Trophoblast cell (in vitro differentiated cells and primary cell): ENCODE measurements at regions not wholly inside any gene's neighbourhood (a gene's known extent, or its start where the extent isn't known, plus 50 kb on each side); places are given as distances from the start of the nearest gene placed in this dataset.
A peak's percentile ranks its signal among the peaks of the same experiment; 100 is the strongest.

Experiments
- DNase-seq, 2 donors: peaks; one replicate each; pipeline ENCODE4 v3.0.0-alpha.2; 2016
- H2AFZ ChIP-seq: 2 replicates; pipeline ENCODE4 v1.6.1; 2013; ENCODE audit warnings: low read length, moderate library complexity, mild to moderate bottlenecking; ENCODE audit not compliant: insufficient read depth, poor library complexity
- H2AK5ac ChIP-seq: 2 replicates; pipeline ENCODE4 v1.6.1; 2013; ENCODE audit warnings: mild to moderate bottlenecking, low read length
- H2BK120ac ChIP-seq: 2 replicates; pipeline ENCODE4 v1.6.1; 2013; ENCODE audit warnings: low read length, mild to moderate bottlenecking, moderate library complexity; ENCODE audit not compliant: insufficient read depth, poor library complexity
- H2BK12ac ChIP-seq: 2 replicates; pipeline ENCODE4 v1.6.1; 2013; ENCODE audit warnings: mild to moderate bottlenecking, low read length, moderate library complexity
- H2BK5ac ChIP-seq: 2 replicates; pipeline ENCODE4 v1.6.1; 2013; ENCODE audit warnings: low read length, low read depth, moderate library complexity, mild to moderate bottlenecking; ENCODE audit not compliant: poor library complexity
- H3K14ac ChIP-seq: 2 replicates; pipeline ENCODE4 v1.6.1; 2013; ENCODE audit warnings: mild to moderate bottlenecking, low read length
- H3K18ac ChIP-seq: 2 replicates; pipeline ENCODE4 v1.6.1; 2013; ENCODE audit warnings: mild to moderate bottlenecking, low read length
- H3K23ac ChIP-seq: 2 replicates; pipeline ENCODE4 v1.6.1; 2013; ENCODE audit warnings: low read length
- H3K27ac ChIP-seq: 2 replicates; pipeline ENCODE4 v1.5.1; 2013; ENCODE audit warnings: low read depth, mild to moderate bottlenecking, inconsistent platforms, low read length, moderate library complexity
- H3K27me3 ChIP-seq: 2 replicates; pipeline ENCODE4 v1.6.1; 2013; ENCODE audit warnings: inconsistent platforms, mild to moderate bottlenecking, low read length, moderate library complexity; ENCODE audit not compliant: insufficient read depth
- H3K36me3 ChIP-seq, 2 experiments: 1 replicate in 1 of 2; 2 replicates in 1 of 2; pipeline ENCODE4 v1.6.1; 2013; ENCODE audit warnings: low read length in 2 of 2, mild to moderate bottlenecking in 2 of 2, moderate library complexity in 1 of 2; ENCODE audit not compliant: insufficient read depth in 2 of 2, control insufficient read depth in 1 of 2
- H3K4ac ChIP-seq: 2 replicates; pipeline ENCODE4 v1.6.1; 2013; ENCODE audit warnings: low read depth, mild to moderate bottlenecking, low read length, moderate library complexity
- H3K4me1 ChIP-seq, 2 experiments: 1 replicate in 1 of 2; 2 replicates in 1 of 2; pipeline ENCODE4 v1.6.1; 2013; ENCODE audit warnings: low read length in 2 of 2, mild to moderate bottlenecking in 2 of 2, moderate library complexity in 1 of 2; ENCODE audit not compliant: insufficient read depth in 2 of 2, control insufficient read depth in 1 of 2
- H3K4me2 ChIP-seq: 2 replicates; pipeline ENCODE4 v1.6.1; 2013; ENCODE audit warnings: inconsistent platforms, mild to moderate bottlenecking, low read length, moderate library complexity
- H3K4me3 ChIP-seq: 2 replicates; pipeline ENCODE4 v1.5.1; 2013; ENCODE audit warnings: mild to moderate bottlenecking, low read depth, low read length, inconsistent platforms
- H3K79me1 ChIP-seq: one replicate; pipeline ENCODE4 v1.6.1; 2013; ENCODE audit warnings: low read length
- H3K79me2 ChIP-seq: 2 replicates; pipeline ENCODE4 v1.6.1; 2013; ENCODE audit warnings: low read length, mild to moderate bottlenecking; ENCODE audit not compliant: control insufficient read depth, insufficient read depth, poor library complexity
- H3K9ac ChIP-seq: 2 replicates; pipeline ENCODE4 v1.6.1; 2013; ENCODE audit warnings: mild to moderate bottlenecking, low read length
- H3K9me3 ChIP-seq: 2 replicates; pipeline ENCODE4 v1.6.1; 2013; ENCODE audit warnings: low read depth, mild to moderate bottlenecking, control low read depth, inconsistent platforms, low read length; ENCODE audit not compliant: insufficient read depth
- H4K12ac ChIP-seq: 2 replicates; pipeline ENCODE4 v1.6.1; 2013; ENCODE audit warnings: low read depth, mild to moderate bottlenecking, low read length, moderate library complexity
- H4K8ac ChIP-seq: 2 replicates; pipeline ENCODE4 v1.6.1; 2013; ENCODE audit warnings: low read depth, mild to moderate bottlenecking, low read length, moderate library complexity
- H4K91ac ChIP-seq: one replicate; pipeline ENCODE4 v1.6.1; 2013; ENCODE audit warnings: low read depth, mild to moderate bottlenecking, low read length, moderate library complexity
- WGBS: extraction: QIAGEN DNeasy Blood & Tissue Kit; methylation state at CpG from one replicate; pipeline ENCODE4 v1.1.7; 2013; ENCODE audit warnings: missing lambda C conversion rate; ENCODE audit not compliant: insufficient read length, insufficient coverage; ENCODE audit errors: extremely low coverage; 5-methylcytosine and 5-hydroxymethylcytosine counted together

DNA sequence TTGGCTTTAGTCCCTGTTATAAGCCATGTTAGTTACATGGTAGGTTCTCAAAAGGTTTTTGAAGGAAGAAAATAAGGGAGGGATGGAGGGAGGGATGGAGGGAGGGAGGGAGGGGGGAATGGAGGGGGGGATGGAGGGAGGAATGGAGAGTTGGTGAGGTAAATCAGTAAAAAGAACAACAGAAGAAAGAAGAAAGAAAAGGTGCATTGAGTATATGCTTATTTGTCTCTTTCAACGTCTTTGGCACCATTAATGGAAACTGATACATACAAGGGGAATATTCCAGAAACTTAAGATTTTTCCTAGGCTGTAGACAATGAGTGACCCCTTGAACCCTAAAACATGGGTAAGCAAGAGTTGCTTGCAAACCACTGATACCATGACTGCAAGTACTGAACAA is 1056.3 kb downstream of the CDH11 start:
- H3K4ac ChIP-seq: no peak overlapping the region
- H3K23ac ChIP-seq: no peak overlapping the region
- H2BK5ac ChIP-seq: no peak overlapping the region
- no peaks in the 10 kb centered on the region for H3K79me1 ChIP-seq
- H2BK12ac ChIP-seq: no peak overlapping the region
- no peak overlapping the region for H2AFZ ChIP-seq
- H3K4me2 ChIP-seq: no peak overlapping the region
- no peak overlapping the region for H2BK120ac ChIP-seq
- DNase-seq: no peak
- no CpG with 5 or more reads among the region's 1 CpG for WGBS
- no peak overlapping the region for H3K27ac ChIP-seq
- H3K36me3 ChIP-seq: no peaks in the 10 kb centered on the region
- no peak overlapping the region for H3K18ac ChIP-seq
- no peak overlapping the region for H4K8ac ChIP-seq
- no peak overlapping the region for H3K14ac ChIP-seq
- H3K4me1 ChIP-seq: no peaks in the 10 kb centered on the region
- no peak overlapping the region for H2AK5ac ChIP-seq
- H3K9me3 ChIP-seq: no peaks in the 10 kb centered on the region
- H3K9ac ChIP-seq: no peak overlapping the region
- no peaks in the 10 kb centered on the region for H3K27me3 ChIP-seq
- no peak overlapping the region for H4K12ac ChIP-seq
- H3K4me3 ChIP-seq: no peak overlapping the region
- H4K91ac ChIP-seq: no peak overlapping the region
- H3K79me2 ChIP-seq: no peaks in the 10 kb centered on the region

DNA sequence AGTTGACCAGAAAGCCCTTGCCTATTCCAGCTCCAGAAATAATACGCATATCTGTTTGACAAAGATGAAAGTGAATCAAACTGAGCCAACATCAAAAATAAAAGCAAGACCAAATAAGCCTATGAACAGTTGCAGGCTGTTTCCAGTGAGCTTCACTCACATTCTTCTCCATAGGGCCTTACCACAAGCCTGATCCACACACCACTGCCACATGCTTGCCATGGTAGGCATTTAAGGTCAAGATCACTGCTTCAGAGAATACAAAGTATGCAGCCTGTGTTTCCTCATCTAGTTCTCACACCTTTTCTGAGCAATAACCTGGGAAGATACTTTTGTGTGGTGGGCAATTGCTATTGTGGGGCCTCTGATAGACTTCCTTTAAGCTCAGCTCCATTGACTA is 1060.2 kb downstream of the CDH11 start:
- Histone ChIP-seq H3K79me2 (no peaks in the 10 kb centered on the region), H3K14ac (no peak overlapping the region), H4K12ac (no peak overlapping the region), H4K91ac (no peak overlapping the region), H2BK120ac (no peak overlapping the region), H2BK5ac (no peak overlapping the region), H3K4ac (no peak overlapping the region), H3K9ac (no peak overlapping the region), H3K9me3 (no peaks in the 10 kb centered on the region), H3K23ac (no peak overlapping the region), H3K4me3 (no peak overlapping the region), H2AK5ac (no peak overlapping the region), H2AFZ (no peak overlapping the region), H4K8ac (no peak overlapping the region), H2BK12ac (no peak overlapping the region), H3K18ac (no peak overlapping the region), H3K36me3 (no peaks in the 10 kb centered on the region), H3K4me2 (no peak overlapping the region), H3K27ac (no peak overlapping the region), H3K27me3 (no peaks in the 10 kb centered on the region), H3K79me1 (no peaks in the 10 kb centered on the region), H3K4me1 (no peaks in the 10 kb centered on the region)
- DNase-seq: no peak
- WGBS: no CpG with 5 or more reads among the region's 1 CpG

DNA sequence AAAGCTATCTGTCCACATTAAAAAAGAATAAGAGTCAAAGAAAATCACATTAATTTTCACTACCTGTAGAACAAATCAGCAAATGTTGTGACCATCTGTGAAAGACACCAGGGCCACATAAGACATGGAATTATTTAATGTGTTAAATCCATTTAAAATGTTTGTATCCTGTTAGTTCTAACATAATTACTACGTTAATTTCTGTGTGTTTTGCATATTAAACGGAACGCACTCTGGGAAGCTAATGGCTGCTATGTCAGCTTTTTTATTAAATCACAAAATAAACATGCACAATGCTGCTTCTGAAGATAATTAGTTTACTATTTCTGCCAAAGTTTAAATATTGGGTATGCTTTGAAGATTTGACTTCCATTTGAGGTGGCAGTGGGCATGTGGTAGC is 1061.2 kb downstream of the CDH11 start:
- H4K12ac ChIP-seq: no peak overlapping the region
- no peak overlapping the region for H3K4ac ChIP-seq
- H3K79me1 ChIP-seq: no peaks in the 10 kb centered on the region
- no peak for DNase-seq
- no peak overlapping the region for H3K4me3 ChIP-seq
- H2AFZ ChIP-seq: no peak overlapping the region
- no peak overlapping the region for H2AK5ac ChIP-seq
- H3K79me2 ChIP-seq: no peaks in the 10 kb centered on the region
- no peak overlapping the region for H3K27ac ChIP-seq
- H4K8ac ChIP-seq: no peak overlapping the region
- H2BK120ac ChIP-seq: no peak overlapping the region
- H3K4me1 ChIP-seq: no peaks in the 10 kb centered on the region
- no peak overlapping the region for H3K18ac ChIP-seq
- H3K36me3 ChIP-seq: no peaks in the 10 kb centered on the region
- H3K4me2 ChIP-seq: no peak overlapping the region
- no peak overlapping the region for H3K14ac ChIP-seq
- H4K91ac ChIP-seq: no peak overlapping the region
- H3K9ac ChIP-seq: no peak overlapping the region
- no CpG with 5 or more reads among the region's 3 CpGs for WGBS
- no peak overlapping the region for H3K23ac ChIP-seq
- H3K9me3 ChIP-seq: no peaks in the 10 kb centered on the region
- no peaks in the 10 kb centered on the region for H3K27me3 ChIP-seq
- no peak overlapping the region for H2BK12ac ChIP-seq
- H2BK5ac ChIP-seq: no peak overlapping the region

DNA sequence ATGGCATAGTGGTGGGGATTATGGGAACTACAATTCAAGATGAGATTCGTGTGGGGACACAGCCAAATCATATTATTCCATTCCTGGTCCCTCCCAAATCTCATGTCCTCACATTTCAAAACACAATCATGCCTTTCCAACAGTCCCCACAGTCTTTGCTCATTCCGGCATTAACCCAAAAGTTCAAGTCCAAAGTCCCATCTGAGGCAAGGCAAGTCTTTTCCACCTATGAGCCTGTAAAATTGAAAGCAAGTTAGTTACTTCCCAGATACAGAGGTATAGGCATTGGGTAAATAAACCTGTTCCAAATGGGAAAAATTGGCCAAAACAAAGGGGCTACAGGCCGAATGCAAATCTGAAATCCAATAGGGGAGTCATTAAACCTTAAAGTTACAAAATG is 1063.2 kb downstream of the CDH11 start:
- H2BK12ac ChIP-seq: no peak overlapping the region
- no peak overlapping the region for H4K91ac ChIP-seq
- WGBS: no CpG with 5 or more reads among the region's 3 CpGs
- H4K8ac ChIP-seq: no peak overlapping the region
- H3K4me3 ChIP-seq: no peak overlapping the region
- no peak overlapping the region for H3K18ac ChIP-seq
- H3K4me1 ChIP-seq: no peaks in the 10 kb centered on the region
- H2BK120ac ChIP-seq: no peak overlapping the region
- no peaks in the 10 kb centered on the region for H3K36me3 ChIP-seq
- H3K4ac ChIP-seq: no peak overlapping the region
- H2BK5ac ChIP-seq: no peak overlapping the region
- H2AK5ac ChIP-seq: no peak overlapping the region
- no peak overlapping the region for H2AFZ ChIP-seq
- H3K14ac ChIP-seq: no peak overlapping the region
- no peaks in the 10 kb centered on the region for H3K79me2 ChIP-seq
- DNase-seq: no peak
- H3K9ac ChIP-seq: no peak overlapping the region
- no peak overlapping the region for H3K23ac ChIP-seq
- H3K27me3 ChIP-seq: no peaks in the 10 kb centered on the region
- no peak overlapping the region for H3K27ac ChIP-seq
- no peaks in the 10 kb centered on the region for H3K9me3 ChIP-seq
- H3K79me1 ChIP-seq: no peaks in the 10 kb centered on the region
- no peak overlapping the region for H3K4me2 ChIP-seq
- no peak overlapping the region for H4K12ac ChIP-seq

DNA sequence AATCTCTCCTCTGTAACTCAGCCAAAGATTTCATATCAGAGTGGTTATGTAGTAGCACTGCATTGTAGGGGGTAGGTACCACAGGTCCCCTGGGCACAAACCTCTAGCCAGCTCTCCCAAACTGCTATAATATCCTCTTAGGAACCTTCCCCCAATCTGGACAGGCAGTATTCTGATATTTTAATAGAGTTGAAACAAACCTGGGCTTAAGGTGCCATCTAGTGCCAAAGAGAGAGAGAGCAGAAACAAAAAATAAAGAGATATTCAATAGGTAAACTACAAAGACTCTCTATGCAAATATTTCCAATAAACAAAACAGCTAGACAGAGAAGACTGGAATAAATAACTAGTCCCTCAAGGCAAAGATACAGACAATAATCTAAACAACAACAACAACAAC is 1070.0 kb downstream of the CDH11 start:
- peak in 1 of 2 donors; percentile 6 for DNase-seq
- H3K23ac ChIP-seq: no peak overlapping the region

More for the DNA sequence above, 1070.0 kb downstream of the CDH11 start:
- no peak overlapping the region for H3K18ac ChIP-seq
- no peak overlapping the region for H2BK12ac ChIP-seq
- no peaks in the 10 kb centered on the region for H3K9me3 ChIP-seq
- H2AK5ac ChIP-seq: no peak overlapping the region
- H4K12ac ChIP-seq: no peak overlapping the region
- H3K4me2 ChIP-seq: no peak overlapping the region
- no peaks in the 10 kb centered on the region for H3K79me1 ChIP-seq
- no peaks in the 10 kb centered on the region for H3K4me1 ChIP-seq
- H3K79me2 ChIP-seq: no peaks in the 10 kb centered on the region
- H3K36me3 ChIP-seq: no peaks in the 10 kb centered on the region
- H2BK120ac ChIP-seq: no peak overlapping the region
- H3K27ac ChIP-seq: no peak overlapping the region
- H4K91ac ChIP-seq: no peak overlapping the region
- H3K27me3 ChIP-seq: no peaks in the 10 kb centered on the region
- H4K8ac ChIP-seq: peak overlapping the region; percentile 7
- no peak overlapping the region for H2AFZ ChIP-seq
- no peak overlapping the region for H3K4ac ChIP-seq
- H3K9ac ChIP-seq: no peak overlapping the region
- H3K14ac ChIP-seq: no peak overlapping the region
- H3K4me3 ChIP-seq: no peak overlapping the region
- no peak overlapping the region for H2BK5ac ChIP-seq
